Liver (tissue), 3 donors: ENCODE measurements at regions not wholly inside any gene's neighbourhood (a gene's known extent, or its start where the extent isn't known, plus 50 kb on each side); places are given as distances from the start of the nearest gene placed in this dataset.

Experiments
- CTCF ChIP-seq: fragments of 150-350 bp; IDR thresholded peaks from 2 replicates; pipeline ENCODE4 v1.5.1; 2017; ENCODE audit warnings: improper control_type of control experiment, low read depth, low read length; ENCODE audit not compliant: missing input control
- GABPA ChIP-seq, 2 donors: IDR thresholded peaks in 1 of 2; conservative IDR thresholded peaks in 1 of 2; 2 replicates each; pipeline ENCODE4 v1.6.1; 2016; ENCODE audit warnings: antibody characterized with exemption in 2 of 2, mild to moderate bottlenecking in 1 of 2, moderate library complexity in 1 of 2
- donor health status: healthy.
- donor health status: healthy.

GRCh38 chr2:14535156-14535555 lies 97.4 kb upstream of the LRATD1 start:
- TF ChIP-seq CTCF (no peak), GABPA (IDR thresholded peaks at IDR 0.05 in 1 of 2, conservative IDR thresholded peaks at IDR 0.05 in 1 of 2) (no peak)
